ENCODE measurements at regions not wholly inside any gene's neighbourhood (a gene's known extent, or its start where the extent isn't known, plus 50 kb on each side); places are given as distances from the start of the nearest gene placed in this dataset.

- TF ChIP-seq, protein P1, sequence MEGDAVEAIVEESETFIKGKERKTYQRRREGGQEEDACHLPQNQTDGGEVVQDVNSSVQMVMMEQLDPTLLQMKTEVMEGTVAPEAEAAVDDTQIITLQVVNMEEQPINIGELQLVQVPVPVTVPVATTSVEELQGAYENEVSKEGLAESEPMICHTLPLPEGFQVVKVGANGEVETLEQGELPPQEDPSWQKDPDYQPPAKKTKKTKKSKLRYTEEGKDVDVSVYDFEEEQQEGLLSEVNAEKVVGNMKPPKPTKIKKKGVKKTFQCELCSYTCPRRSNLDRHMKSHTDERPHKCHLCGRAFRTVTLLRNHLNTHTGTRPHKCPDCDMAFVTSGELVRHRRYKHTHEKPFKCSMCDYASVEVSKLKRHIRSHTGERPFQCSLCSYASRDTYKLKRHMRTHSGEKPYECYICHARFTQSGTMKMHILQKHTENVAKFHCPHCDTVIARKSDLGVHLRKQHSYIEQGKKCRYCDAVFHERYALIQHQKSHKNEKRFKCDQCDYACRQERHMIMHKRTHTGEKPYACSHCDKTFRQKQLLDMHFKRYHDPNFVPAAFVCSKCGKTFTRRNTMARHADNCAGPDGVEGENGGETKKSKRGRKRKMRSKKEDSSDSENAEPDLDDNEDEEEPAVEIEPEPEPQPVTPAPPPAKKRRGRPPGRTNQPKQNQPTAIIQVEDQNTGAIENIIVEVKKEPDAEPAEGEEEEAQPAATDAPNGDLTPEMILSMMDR (conservative IDR thresholded peaks at IDR 0.05; ENCODE audit: low read length), result no peak
- H3K4me3 ChIP-seq (ENCODE audit: low read length), result no peak overlapping the region
- peak; percentile 65 for DNase-seq (ENCODE audit: low read depth)
These were observed 158.1 kb upstream of the TENM3 start for GRCh38 chr4:182085051-182085480.

GRCh38 chr4:182089326-182089725 is 153.9 kb upstream of the TENM3 start:
- no peak overlapping the region for H3K4me3 ChIP-seq (ENCODE audit: low read length)
- TF ChIP-seq, protein P1 (conservative IDR thresholded peaks at IDR 0.05; ENCODE audit: low read length), result peak; percentile 28; the same call in 1 of the 2 replicates
- DNase-seq (ENCODE audit: low read depth), result no peak

DNA sequence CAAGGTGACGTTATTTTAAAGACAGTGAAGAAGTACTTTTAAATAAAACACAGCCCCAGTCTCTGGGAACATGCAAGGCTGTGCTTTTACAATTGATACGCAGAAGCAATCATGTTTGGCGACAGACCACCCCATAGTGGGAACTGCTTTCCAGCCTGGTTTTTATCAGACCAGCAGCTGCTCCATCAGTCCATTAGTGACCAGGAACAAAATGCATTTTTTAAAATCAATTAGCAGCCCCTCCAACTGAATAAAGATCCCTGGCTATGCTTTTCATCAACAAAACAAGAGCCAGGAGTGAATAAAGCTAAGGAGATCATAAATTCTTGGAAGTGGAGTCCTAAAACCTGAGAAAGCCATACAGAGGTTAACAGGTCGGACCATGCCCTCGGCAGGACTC is 153.0 kb upstream of the TENM3 start:
- no peak for DNase-seq (ENCODE audit: low read depth)
- TF ChIP-seq, protein P1 (conservative IDR thresholded peaks at IDR 0.05; ENCODE audit: low read length), result no peak
- H3K4me3 ChIP-seq (ENCODE audit: low read length), result no peak overlapping the region

- no peak overlapping the region for H3K4me3 ChIP-seq (ENCODE audit: low read length)
- TF ChIP-seq, protein P1 (conservative IDR thresholded peaks at IDR 0.05; ENCODE audit: low read length), result no peak
- no peak for DNase-seq (ENCODE audit: low read depth)
These were observed 152.1 kb upstream of the TENM3 start for GRCh38 chr4:182091128-182091527.

DNA sequence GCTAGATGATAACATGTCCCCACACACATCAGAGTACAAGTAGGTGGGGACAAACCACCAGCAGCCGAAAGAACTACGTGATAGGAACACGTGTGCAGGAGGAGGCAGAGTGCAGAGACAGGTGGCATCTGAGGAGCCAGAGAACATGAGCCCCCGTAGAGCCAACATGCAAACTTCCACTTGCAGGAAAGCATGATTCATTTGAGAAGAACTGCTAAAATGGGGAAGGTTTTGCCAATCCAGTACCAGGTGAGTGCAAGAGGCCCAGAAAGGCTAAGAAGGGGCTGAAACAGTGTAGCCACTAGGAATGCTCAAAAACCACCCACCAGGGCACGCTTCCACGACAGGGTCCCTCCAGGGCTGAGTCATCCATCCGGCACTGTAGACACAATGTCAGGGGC is 149.8 kb upstream of the TENM3 start:
- DNase-seq (ENCODE audit: low read depth), result no peak
- no peak overlapping the region for H3K4me3 ChIP-seq (ENCODE audit: low read length)
- TF ChIP-seq, protein P1 (conservative IDR thresholded peaks at IDR 0.05; ENCODE audit: low read length), result no peak

DNA sequence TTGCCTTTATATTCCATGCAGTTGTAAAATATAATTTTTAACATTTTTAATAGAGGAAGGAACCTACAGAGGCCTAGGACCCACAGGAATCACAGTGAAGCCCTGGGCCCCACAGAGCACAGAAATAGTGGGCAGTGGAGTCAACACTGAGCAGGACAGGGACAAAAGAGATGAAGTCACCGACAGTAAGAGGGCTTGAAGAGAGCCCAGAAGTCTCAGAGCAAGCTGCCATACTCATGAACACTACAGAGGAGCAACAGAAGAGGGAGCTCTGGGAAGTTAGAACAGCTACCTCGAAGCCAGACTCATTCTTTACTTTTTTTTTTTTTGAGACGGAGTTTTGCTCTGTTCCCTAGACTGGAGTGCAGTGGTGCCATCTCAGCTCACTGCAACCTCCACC is 149.3 kb upstream of the TENM3 start:
- TF ChIP-seq, protein P1 (conservative IDR thresholded peaks at IDR 0.05; ENCODE audit: low read length), result no peak
- no peak overlapping the region for H3K4me3 ChIP-seq (ENCODE audit: low read length)
- no peak for DNase-seq (ENCODE audit: low read depth)

- no peak overlapping the region for H3K4me3 ChIP-seq (ENCODE audit: low read length)
- no peak for DNase-seq (ENCODE audit: low read depth)
- TF ChIP-seq, protein P1 (conservative IDR thresholded peaks at IDR 0.05; ENCODE audit: low read length), result no peak
These were observed 141.6 kb upstream of the TENM3 start for GRCh38 chr4:182101618-182102017.
